ENCODE measurements at regions not wholly inside any gene's neighbourhood (a gene's known extent, or its start where the extent isn't known, plus 50 kb on each side); places are given as distances from the start of the nearest gene placed in this dataset.
"Not testable (repeated sequence)": the region's sequence is repeated elsewhere in the genome, so short reads cannot be mapped to it uniquely, and the experiment has no call there.

GRCh38 chr18:67815280-67815679, 298.8 kb upstream of the DSEL start:
- no peak for DNase-seq

GRCh38 chr18:67813380-67814028, 297.0 kb upstream of the DSEL start:
- no peak for DNase-seq

GRCh38 chr18:67805261-67805660, 288.7 kb upstream of the DSEL start:
- no peak for DNase-seq

- no peak for DNase-seq
Measured at GRCh38 chr18:67794521-67794920, 278.0 kb upstream of the DSEL start.

- no peak for DNase-seq
Measured at GRCh38 chr18:67790527-67790926, 274.0 kb upstream of the DSEL start.

GRCh38 chr18:67789165-67789545, 272.6 kb upstream of the DSEL start:
- DNase-seq: no peak

GRCh38 chr18:67788310-67789164, 272.0 kb upstream of the DSEL start:
- DNase-seq: no peak

- no peak for DNase-seq
Measured at GRCh38 chr18:67783196-67783946, 266.9 kb upstream of the DSEL start.

GRCh38 chr18:67778016-67778415, 261.5 kb upstream of the DSEL start:
- no peak for DNase-seq

- DNase-seq: no peak
Measured at GRCh38 chr18:67776929-67777328, 260.4 kb upstream of the DSEL start.

GRCh38 chr18:67771271-67771670, 254.8 kb upstream of the DSEL start:
- no peak for DNase-seq

GRCh38 chr18:67770520-67770919, 254.0 kb upstream of the DSEL start:
- no peak for DNase-seq

GRCh38 chr18:67766930-67767329, 250.4 kb upstream of the DSEL start:
- DNase-seq: no peak

- not testable (repeated sequence) for DNase-seq
Measured at GRCh38 chr18:67752211-67752610, 235.7 kb upstream of the DSEL start.

- no peak for DNase-seq
Measured at GRCh38 chr18:67742954-67743353, 226.4 kb upstream of the DSEL start.

GRCh38 chr18:67742525-67742924, 226.0 kb upstream of the DSEL start:
- no peak for DNase-seq

- no peak for DNase-seq
Measured at GRCh38 chr18:67735506-67735905, 219.0 kb upstream of the DSEL start.

- DNase-seq: no peak
Measured at GRCh38 chr18:67733088-67733487, 216.6 kb upstream of the DSEL start.

GRCh38 chr18:67731851-67732250, 215.3 kb upstream of the DSEL start:
- DNase-seq: no peak

GRCh38 chr18:67730886-67731285, 214.4 kb upstream of the DSEL start:
- no peak for DNase-seq

- DNase-seq: no peak
Measured at GRCh38 chr18:67728364-67728763, 211.8 kb upstream of the DSEL start.

- DNase-seq: no peak
Measured at GRCh38 chr18:67726882-67727281, 210.4 kb upstream of the DSEL start.

GRCh38 chr18:67717800-67718199, 201.3 kb upstream of the DSEL start:
- DNase-seq: no peak

- no peak for DNase-seq
Measured at GRCh38 chr18:67715567-67715966, 199.0 kb upstream of the DSEL start.
